ENCODE measurements at regions not wholly inside any gene's neighbourhood (a gene's known extent, or its start where the extent isn't known, plus 50 kb on each side); places are given as distances from the start of the nearest gene placed in this dataset.

- no peak for DNase-seq
Observed at GRCh38 chr7:31171216-31171785, 119.2 kb downstream of the ADCYAP1R1 start.

Measured in OCI-M1 (cell line).